Suprapubic skin (tissue), 4 donors: ENCODE measurements at regions not wholly inside any gene's neighbourhood (a gene's known extent, or its start where the extent isn't known, plus 50 kb on each side); places are given as distances from the start of the nearest gene placed in this dataset.

Source experiments
- CTCF ChIP-seq, 2 donors: fragments of 200-600 bp in 1 of 2; fragments of 450-650 bp in 1 of 2; sonication (generic) in 1 of 2; IDR thresholded peaks; one replicate each; pipeline ENCODE4 v1.5.1; 2016 to 2019; ENCODE audit warnings: antibody characterized with exemption in 2 of 2, mild to moderate bottlenecking in 1 of 2, moderate library complexity in 1 of 2
- EP300 ChIP-seq: sonication (generic); formaldehyde crosslinking; IDR thresholded peaks from one replicate; pipeline ENCODE4 v1.6.1; 2017; ENCODE audit warnings: antibody characterized with exemption
- POLR2A ChIP-seq, 2 donors: fragments of 450-650 bp; IDR thresholded peaks; one replicate each; pipeline ENCODE4 v1.6.1; 2017; ENCODE audit warnings: antibody characterized with exemption in 2 of 2, mild to moderate bottlenecking in 2 of 2, moderate library complexity in 2 of 2
- POLR2AphosphoS5 ChIP-seq, 3 donors: sonication (generic); formaldehyde crosslinking; IDR thresholded peaks; one replicate each; pipeline ENCODE4 v1.6.1; 2017; ENCODE audit warnings: antibody characterized with exemption in 3 of 3

- TF ChIP-seq CTCF (IDR thresholded peaks at IDR 0.05) (no peak), POLR2A (IDR thresholded peaks at IDR 0.05) (no peak), EP300 (no peak), POLR2AphosphoS5 (IDR thresholded peaks at IDR 0.05) (no peak)
Observed at GRCh38 chr15:93139436-93139835, 50.4 kb upstream of the RGMA start.
